Fibroblast of lung (primary cell): ENCODE measurements at regions not wholly inside any gene's neighbourhood (a gene's known extent, or its start where the extent isn't known, plus 50 kb on each side); places are given as distances from the start of the nearest gene placed in this dataset.

Experiments used
- DNase-seq, 2 donors: peaks; one replicate each; pipeline versions ENCODE4 v3.0.0 to v3.0.0-alpha.2; 2010; ENCODE audit warnings: low read depth in 2 of 2
- H2AFZ ChIP-seq: 2 replicates; pipeline ENCODE4 v1.5.1; 2012; ENCODE audit warnings: low read length, control low read depth, inconsistent platforms
- H3K27ac ChIP-seq: 2 replicates; pipeline ENCODE4 v1.5.1; 2011; ENCODE audit warnings: low read length, control low read depth; ENCODE audit not compliant: insufficient read depth
- H3K27me3 ChIP-seq: 2 replicates; pipeline ENCODE4 v1.5.1; 2011; ENCODE audit warnings: mild to moderate bottlenecking, low read length; ENCODE audit not compliant: control insufficient read depth, insufficient read depth
- H3K36me3 ChIP-seq: 2 replicates; pipeline ENCODE4 v1.5.1; 2011; ENCODE audit warnings: low read length; ENCODE audit not compliant: control insufficient read depth, insufficient read depth
- H3K4me1 ChIP-seq: 2 replicates; pipeline ENCODE4 v1.5.1; 2011; ENCODE audit warnings: low read length; ENCODE audit not compliant: control insufficient read depth, insufficient read depth; ENCODE audit errors: extremely low read depth
- H3K4me2 ChIP-seq: 2 replicates; pipeline ENCODE4 v1.5.1; 2011; ENCODE audit warnings: low read length, control low read depth; ENCODE audit not compliant: insufficient read depth; ENCODE audit errors: extremely low read depth
- H3K4me3 ChIP-seq, 4 experiments: fragments of 200-600 bp in 1 of 4; sonication (generic) in 1 of 4; replicated peaks in 1 of 4; 2 replicates each; pipeline ENCODE4 v1.5.1; 2011 to 2016; ENCODE audit warnings: low read length in 4 of 4, low read depth in 3 of 4, mild to moderate bottlenecking in 3 of 4, control low read depth in 2 of 4, inconsistent platforms in 1 of 4, mixed read lengths in 1 of 4; ENCODE audit not compliant: insufficient read depth in 1 of 4; ENCODE audit errors: control extremely low read depth in 1 of 4
- H3K79me2 ChIP-seq: 2 replicates; pipeline ENCODE4 v1.5.1; 2012; ENCODE audit warnings: mild to moderate bottlenecking, low read length, inconsistent platforms; ENCODE audit not compliant: control insufficient read depth, insufficient read depth
- H3K9ac ChIP-seq: 2 replicates; pipeline ENCODE4 v1.5.1; 2011; ENCODE audit warnings: mild to moderate bottlenecking, low read length, control low read depth; ENCODE audit not compliant: insufficient read depth
- H3K9me3 ChIP-seq: 2 replicates; pipeline ENCODE4 v1.5.1; 2012; ENCODE audit warnings: low read depth, low read length; ENCODE audit not compliant: control insufficient read depth, insufficient read depth
- H4K20me1 ChIP-seq: 2 replicates; pipeline ENCODE4 v1.5.1; 2011; ENCODE audit warnings: low read length; ENCODE audit not compliant: control insufficient read depth, insufficient read depth; ENCODE audit errors: extremely low read depth
- EZH2 ChIP-seq: IDR thresholded peaks from 2 replicates; pipeline ENCODE4 v1.5.1; 2012; ENCODE audit warnings: low read length, control low read depth, mild to moderate bottlenecking; ENCODE audit errors: missing control alignments
- TF ChIP-seq, protein P1 (sequence below), 2 donors: IDR thresholded peaks in 1 of 2; conservative IDR thresholded peaks in 1 of 2; 1 replicate in 1 of 2; 2 replicates in 1 of 2; pipeline ENCODE4 v1.5.1; 2011 to 2012; ENCODE audit warnings: low read length in 2 of 2, control low read depth in 1 of 2, inconsistent platforms in 1 of 2, low read depth in 1 of 2, mild to moderate bottlenecking in 1 of 2

GRCh38 chr12:28023156-28023887, 50.8 kb upstream of the PTHLH start:
- Histone ChIP-seq H3K4me3 (no peak overlapping the region), H3K27ac (peak overlapping the region; percentile 89), H2AFZ (peak overlapping the region; percentile 84), H3K27me3 (no peaks in the 10 kb centered on the region), H4K20me1 (no peaks in the 10 kb centered on the region), H3K9me3 (no peaks in the 10 kb centered on the region), H3K36me3 (no peaks in the 10 kb centered on the region), H3K4me2 (no peak overlapping the region), H3K4me1 (peaks cover 6% of the 10 kb centered on the region), H3K9ac (no peak overlapping the region), H3K79me2 (no peaks in the 10 kb centered on the region)
- no peak for TF ChIP-seq EZH2
- TF ChIP-seq, protein P1, sequence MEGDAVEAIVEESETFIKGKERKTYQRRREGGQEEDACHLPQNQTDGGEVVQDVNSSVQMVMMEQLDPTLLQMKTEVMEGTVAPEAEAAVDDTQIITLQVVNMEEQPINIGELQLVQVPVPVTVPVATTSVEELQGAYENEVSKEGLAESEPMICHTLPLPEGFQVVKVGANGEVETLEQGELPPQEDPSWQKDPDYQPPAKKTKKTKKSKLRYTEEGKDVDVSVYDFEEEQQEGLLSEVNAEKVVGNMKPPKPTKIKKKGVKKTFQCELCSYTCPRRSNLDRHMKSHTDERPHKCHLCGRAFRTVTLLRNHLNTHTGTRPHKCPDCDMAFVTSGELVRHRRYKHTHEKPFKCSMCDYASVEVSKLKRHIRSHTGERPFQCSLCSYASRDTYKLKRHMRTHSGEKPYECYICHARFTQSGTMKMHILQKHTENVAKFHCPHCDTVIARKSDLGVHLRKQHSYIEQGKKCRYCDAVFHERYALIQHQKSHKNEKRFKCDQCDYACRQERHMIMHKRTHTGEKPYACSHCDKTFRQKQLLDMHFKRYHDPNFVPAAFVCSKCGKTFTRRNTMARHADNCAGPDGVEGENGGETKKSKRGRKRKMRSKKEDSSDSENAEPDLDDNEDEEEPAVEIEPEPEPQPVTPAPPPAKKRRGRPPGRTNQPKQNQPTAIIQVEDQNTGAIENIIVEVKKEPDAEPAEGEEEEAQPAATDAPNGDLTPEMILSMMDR (conservative IDR thresholded peaks at IDR 0.05 in 1 of 2, IDR thresholded peaks at IDR 0.05 in 1 of 2; ENCODE audit: low read depth in 1 of 2, low read length in 2 of 2) = no peak
- peak; percentile 87 to 96 for DNase-seq

DNA sequence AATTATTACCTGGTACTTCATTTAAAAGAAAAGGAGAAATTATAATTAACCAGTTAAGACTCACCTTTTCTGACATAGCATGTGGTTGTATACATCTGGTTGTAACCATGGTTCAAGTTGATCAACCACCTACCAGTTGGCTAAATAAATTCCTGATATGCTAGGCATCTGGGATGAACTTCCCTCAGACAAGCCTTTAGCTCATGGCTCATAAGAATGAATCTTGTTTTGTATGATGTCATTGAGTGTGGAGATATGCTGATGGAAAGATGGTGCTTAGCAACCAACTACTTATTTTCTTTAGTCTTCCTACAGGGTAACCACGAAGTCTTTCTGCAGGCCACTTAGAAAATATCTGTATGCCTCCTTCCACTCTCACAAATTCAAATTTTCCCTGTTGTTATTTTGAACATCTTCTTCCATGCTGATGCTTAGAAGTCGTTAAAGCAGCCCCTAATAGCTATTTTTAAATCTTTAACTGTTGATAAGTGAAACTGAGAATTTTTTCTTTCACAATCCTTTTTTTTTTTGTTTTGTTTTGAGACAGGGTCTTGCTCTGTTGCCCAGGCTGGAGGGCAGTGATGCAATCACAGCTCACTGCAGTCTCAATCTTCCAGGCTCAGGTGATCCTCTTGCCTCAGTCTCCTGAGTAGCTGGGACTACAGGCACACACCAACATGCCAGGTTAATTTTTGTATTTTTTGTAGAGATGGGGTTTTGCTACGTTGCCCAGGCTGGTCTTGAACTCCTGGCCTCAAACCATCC, 51.9 kb upstream of the PTHLH start:
- DNase-seq = peak; percentile 45 to 94
- no peaks in the 10 kb centered on the region for H3K36me3 ChIP-seq
- no peak overlapping the region for H3K9ac ChIP-seq
- no peak overlapping the region for H3K4me3 ChIP-seq
- no peaks in the 10 kb centered on the region for H3K9me3 ChIP-seq
- no peak overlapping the region for H2AFZ ChIP-seq
- no peaks in the 10 kb centered on the region for H3K79me2 ChIP-seq
- H3K27ac ChIP-seq = peak overlapping the region; percentile 89
- H3K27me3 ChIP-seq = no peaks in the 10 kb centered on the region
- TF ChIP-seq, protein P1 (conservative IDR thresholded peaks at IDR 0.05 in 1 of 2, IDR thresholded peaks at IDR 0.05 in 1 of 2; ENCODE audit: low read depth in 1 of 2, low read length in 2 of 2) = no peak
- TF ChIP-seq EZH2 = no peak
- H3K4me1 ChIP-seq = peaks cover 6% of the 10 kb centered on the region
- H4K20me1 ChIP-seq = no peaks in the 10 kb centered on the region
- H3K4me2 ChIP-seq = no peak overlapping the region

- Histone ChIP-seq H3K9ac (no peak overlapping the region), H4K20me1 (no peaks in the 10 kb centered on the region), H3K27me3 (no peaks in the 10 kb centered on the region), H2AFZ (no peak overlapping the region), H3K4me3 (no peak overlapping the region), H3K4me1 (peaks cover 6% of the 10 kb centered on the region), H3K27ac (no peak overlapping the region), H3K4me2 (no peak overlapping the region), H3K36me3 (no peaks in the 10 kb centered on the region), H3K9me3 (no peaks in the 10 kb centered on the region), H3K79me2 (no peaks in the 10 kb centered on the region)
- peak in 1 of 2 donors; percentile 28 for DNase-seq
- TF ChIP-seq, protein P1 (conservative IDR thresholded peaks at IDR 0.05 in 1 of 2, IDR thresholded peaks at IDR 0.05 in 1 of 2; ENCODE audit: low read depth in 1 of 2, low read length in 2 of 2) = no peak
- no peak for TF ChIP-seq EZH2
Measured at GRCh38 chr12:28025821-28026505, 53.4 kb upstream of the PTHLH start.
